ENCODE measurements at regions not wholly inside any gene's neighbourhood (a gene's known extent, or its start where the extent isn't known, plus 50 kb on each side); places are given as distances from the start of the nearest gene placed in this dataset.

GRCh38 chr12:61523276-61523992 lies 736.8 kb upstream of the USP15 start:
- H3K9me3 ChIP-seq (ENCODE audit: control insufficient read depth in 4 of 4, low read length in 3 of 4) = no peaks in the 10 kb centered on the region
- WGBS = 79% methylated on average over 3 of the region's 3 CpGs
- H3K27me3 ChIP-seq (ENCODE audit: control insufficient read depth in 4 of 4, insufficient read depth in 4 of 4, low read length in 3 of 4) = peaks cover 0 to 2% (median 0%) of the 10 kb centered on the region in 4 donors
- no peaks in the 10 kb centered on the region for H3K4me1 ChIP-seq (ENCODE audit: control insufficient read depth in 4 of 4, insufficient read depth in 4 of 4, low read length in 3 of 4)
- no peaks in the 10 kb centered on the region for H3K36me3 ChIP-seq (ENCODE audit: control insufficient read depth in 4 of 4, insufficient read depth in 3 of 4, low read depth in 1 of 4, low read length in 3 of 4)
- H3K4me3 ChIP-seq (ENCODE audit: low read depth in 1 of 3, low read length in 3 of 3) = no peak overlapping the region
- no peak overlapping the region for H3K27ac ChIP-seq (ENCODE audit: low read depth in 1 of 2, low read length in 2 of 2)
- TF ChIP-seq, protein P1, sequence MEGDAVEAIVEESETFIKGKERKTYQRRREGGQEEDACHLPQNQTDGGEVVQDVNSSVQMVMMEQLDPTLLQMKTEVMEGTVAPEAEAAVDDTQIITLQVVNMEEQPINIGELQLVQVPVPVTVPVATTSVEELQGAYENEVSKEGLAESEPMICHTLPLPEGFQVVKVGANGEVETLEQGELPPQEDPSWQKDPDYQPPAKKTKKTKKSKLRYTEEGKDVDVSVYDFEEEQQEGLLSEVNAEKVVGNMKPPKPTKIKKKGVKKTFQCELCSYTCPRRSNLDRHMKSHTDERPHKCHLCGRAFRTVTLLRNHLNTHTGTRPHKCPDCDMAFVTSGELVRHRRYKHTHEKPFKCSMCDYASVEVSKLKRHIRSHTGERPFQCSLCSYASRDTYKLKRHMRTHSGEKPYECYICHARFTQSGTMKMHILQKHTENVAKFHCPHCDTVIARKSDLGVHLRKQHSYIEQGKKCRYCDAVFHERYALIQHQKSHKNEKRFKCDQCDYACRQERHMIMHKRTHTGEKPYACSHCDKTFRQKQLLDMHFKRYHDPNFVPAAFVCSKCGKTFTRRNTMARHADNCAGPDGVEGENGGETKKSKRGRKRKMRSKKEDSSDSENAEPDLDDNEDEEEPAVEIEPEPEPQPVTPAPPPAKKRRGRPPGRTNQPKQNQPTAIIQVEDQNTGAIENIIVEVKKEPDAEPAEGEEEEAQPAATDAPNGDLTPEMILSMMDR (IDR thresholded peaks at IDR 0.05; ENCODE audit: low read depth, low read length, missing input control) = no peak
- no peak for TF ChIP-seq GABPA (IDR thresholded peaks at IDR 0.05 in 1 of 2, conservative IDR thresholded peaks at IDR 0.05 in 1 of 2)
- no peak for TF ChIP-seq FOXA1 (IDR thresholded peaks at IDR 0.05)
- no peak for TF ChIP-seq JUND (IDR thresholded peaks at IDR 0.05)
- TF ChIP-seq RXRA (IDR thresholded peaks at IDR 0.05) = no peak
- no peak for DNase-seq (ENCODE audit: low spot score)
- H3K9ac ChIP-seq (ENCODE audit: low read depth in 1 of 2, low read length in 2 of 2) = no peak overlapping the region

GRCh38 chr12:61524851-61525250 lies 735.4 kb upstream of the USP15 start:
- no peak overlapping the region for H3K4me3 ChIP-seq (ENCODE audit: low read depth in 1 of 3, low read length in 3 of 3)
- H3K9me3 ChIP-seq (ENCODE audit: control insufficient read depth in 4 of 4, low read length in 3 of 4) = no peaks in the 10 kb centered on the region
- peaks cover 0 to 2% (median 0%) of the 10 kb centered on the region in 4 donors for H3K27me3 ChIP-seq (ENCODE audit: control insufficient read depth in 4 of 4, insufficient read depth in 4 of 4, low read length in 3 of 4)
- 70% methylated on average over 2 of the region's 2 CpGs for WGBS
- H3K36me3 ChIP-seq (ENCODE audit: control insufficient read depth in 4 of 4, insufficient read depth in 3 of 4, low read depth in 1 of 4, low read length in 3 of 4) = no peaks in the 10 kb centered on the region
- H3K9ac ChIP-seq (ENCODE audit: low read depth in 1 of 2, low read length in 2 of 2) = no peak overlapping the region
- no peak for DNase-seq (ENCODE audit: low spot score)
- H3K27ac ChIP-seq (ENCODE audit: low read depth in 1 of 2, low read length in 2 of 2) = no peak overlapping the region
- TF ChIP-seq JUND (IDR thresholded peaks at IDR 0.05) (no peak), RAD21 (IDR thresholded peaks at IDR 0.05) (no peak), FOXA1 (IDR thresholded peaks at IDR 0.05) (no peak), EGR1 (IDR thresholded peaks at IDR 0.05; ENCODE audit: low read depth in 2 of 2) (no peak), HNF4A (conservative IDR thresholded peaks at IDR 0.05) (no peak), RXRA (IDR thresholded peaks at IDR 0.05) (no peak), HNF4G (IDR thresholded peaks at IDR 0.05) (no peak), FOXA2 (IDR thresholded peaks at IDR 0.05) (no peak), NR2F2 (IDR thresholded peaks at IDR 0.05) (no peak), GABPA (IDR thresholded peaks at IDR 0.05 in 1 of 2, conservative IDR thresholded peaks at IDR 0.05 in 1 of 2) (no peak), MAX (IDR thresholded peaks at IDR 0.05) (no peak), YY1 (IDR thresholded peaks at IDR 0.05) (no peak)
- TF ChIP-seq, protein P2, sequence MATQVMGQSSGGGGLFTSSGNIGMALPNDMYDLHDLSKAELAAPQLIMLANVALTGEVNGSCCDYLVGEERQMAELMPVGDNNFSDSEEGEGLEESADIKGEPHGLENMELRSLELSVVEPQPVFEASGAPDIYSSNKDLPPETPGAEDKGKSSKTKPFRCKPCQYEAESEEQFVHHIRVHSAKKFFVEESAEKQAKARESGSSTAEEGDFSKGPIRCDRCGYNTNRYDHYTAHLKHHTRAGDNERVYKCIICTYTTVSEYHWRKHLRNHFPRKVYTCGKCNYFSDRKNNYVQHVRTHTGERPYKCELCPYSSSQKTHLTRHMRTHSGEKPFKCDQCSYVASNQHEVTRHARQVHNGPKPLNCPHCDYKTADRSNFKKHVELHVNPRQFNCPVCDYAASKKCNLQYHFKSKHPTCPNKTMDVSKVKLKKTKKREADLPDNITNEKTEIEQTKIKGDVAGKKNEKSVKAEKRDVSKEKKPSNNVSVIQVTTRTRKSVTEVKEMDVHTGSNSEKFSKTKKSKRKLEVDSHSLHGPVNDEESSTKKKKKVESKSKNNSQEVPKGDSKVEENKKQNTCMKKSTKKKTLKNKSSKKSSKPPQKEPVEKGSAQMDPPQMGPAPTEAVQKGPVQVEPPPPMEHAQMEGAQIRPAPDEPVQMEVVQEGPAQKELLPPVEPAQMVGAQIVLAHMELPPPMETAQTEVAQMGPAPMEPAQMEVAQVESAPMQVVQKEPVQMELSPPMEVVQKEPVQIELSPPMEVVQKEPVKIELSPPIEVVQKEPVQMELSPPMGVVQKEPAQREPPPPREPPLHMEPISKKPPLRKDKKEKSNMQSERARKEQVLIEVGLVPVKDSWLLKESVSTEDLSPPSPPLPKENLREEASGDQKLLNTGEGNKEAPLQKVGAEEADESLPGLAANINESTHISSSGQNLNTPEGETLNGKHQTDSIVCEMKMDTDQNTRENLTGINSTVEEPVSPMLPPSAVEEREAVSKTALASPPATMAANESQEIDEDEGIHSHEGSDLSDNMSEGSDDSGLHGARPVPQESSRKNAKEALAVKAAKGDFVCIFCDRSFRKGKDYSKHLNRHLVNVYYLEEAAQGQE (IDR thresholded peaks at IDR 0.05) = no peak
- TF ChIP-seq, protein P1 (IDR thresholded peaks at IDR 0.05; ENCODE audit: low read depth, low read length, missing input control) = no peak
- TF ChIP-seq, protein P3, sequence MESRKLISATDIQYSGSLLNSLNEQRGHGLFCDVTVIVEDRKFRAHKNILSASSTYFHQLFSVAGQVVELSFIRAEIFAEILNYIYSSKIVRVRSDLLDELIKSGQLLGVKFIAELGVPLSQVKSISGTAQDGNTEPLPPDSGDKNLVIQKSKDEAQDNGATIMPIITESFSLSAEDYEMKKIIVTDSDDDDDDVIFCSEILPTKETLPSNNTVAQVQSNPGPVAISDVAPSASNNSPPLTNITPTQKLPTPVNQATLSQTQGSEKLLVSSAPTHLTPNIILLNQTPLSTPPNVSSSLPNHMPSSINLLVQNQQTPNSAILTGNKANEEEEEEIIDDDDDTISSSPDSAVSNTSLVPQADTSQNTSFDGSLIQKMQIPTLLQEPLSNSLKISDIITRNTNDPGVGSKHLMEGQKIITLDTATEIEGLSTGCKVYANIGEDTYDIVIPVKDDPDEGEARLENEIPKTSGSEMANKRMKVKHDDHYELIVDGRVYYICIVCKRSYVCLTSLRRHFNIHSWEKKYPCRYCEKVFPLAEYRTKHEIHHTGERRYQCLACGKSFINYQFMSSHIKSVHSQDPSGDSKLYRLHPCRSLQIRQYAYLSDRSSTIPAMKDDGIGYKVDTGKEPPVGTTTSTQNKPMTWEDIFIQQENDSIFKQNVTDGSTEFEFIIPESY (IDR thresholded peaks at IDR 0.05) = no peak
- TF ChIP-seq, protein P4, sequence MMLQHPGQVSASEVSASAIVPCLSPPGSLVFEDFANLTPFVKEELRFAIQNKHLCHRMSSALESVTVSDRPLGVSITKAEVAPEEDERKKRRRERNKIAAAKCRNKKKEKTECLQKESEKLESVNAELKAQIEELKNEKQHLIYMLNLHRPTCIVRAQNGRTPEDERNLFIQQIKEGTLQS (IDR thresholded peaks at IDR 0.05) = no peak
- H3K4me1 ChIP-seq (ENCODE audit: control insufficient read depth in 4 of 4, insufficient read depth in 4 of 4, low read length in 3 of 4) = no peaks in the 10 kb centered on the region
